DND-41 (cell line): ENCODE measurements at regions not wholly inside any gene's neighbourhood (a gene's known extent, or its start where the extent isn't known, plus 50 kb on each side); places are given as distances from the start of the nearest gene placed in this dataset.

Experiments
- ATAC-seq: fragments of 200-7000 bp; cut with Tn5 transposase; 3 replicates; pipeline ENCODE4 v1.9.1; 2021; ENCODE audit warnings: low read depth; ENCODE audit not compliant: insufficient read depth
- DNase-seq: peaks from one replicate; pipeline ENCODE4 v3.0.0-alpha.2; 2020
- H2AFZ ChIP-seq: 2 replicates; pipeline ENCODE4 v1.6.0; 2012; ENCODE audit warnings: low read depth, low read length
- H3K27ac ChIP-seq: 2 replicates; pipeline ENCODE4 v1.5.1; 2012; ENCODE audit warnings: low read length, inconsistent platforms
- H3K27me3 ChIP-seq: fragments of 200-600 bp; sonication (generic); 2 replicates; pipeline ENCODE4 v1.6.0; 2012; ENCODE audit warnings: low read length, mild to moderate bottlenecking, inconsistent platforms; ENCODE audit not compliant: insufficient read depth, poor library complexity
- H3K36me3 ChIP-seq: 2 replicates; pipeline ENCODE4 v1.5.1; 2012; ENCODE audit warnings: low read length, inconsistent platforms; ENCODE audit not compliant: insufficient read depth
- H3K4me1 ChIP-seq: 2 replicates; pipeline ENCODE4 v1.5.1; 2012; ENCODE audit warnings: mild to moderate bottlenecking, low read length; ENCODE audit not compliant: insufficient read depth
- H3K4me2 ChIP-seq: 2 replicates; pipeline ENCODE4 v1.6.0; 2012; ENCODE audit warnings: mild to moderate bottlenecking, moderate library complexity, low read length, inconsistent platforms; ENCODE audit not compliant: insufficient read depth
- H3K4me3 ChIP-seq, 2 experiments: fragments of 200-600 bp in 1 of 2; shearing (Covaris generic) in 1 of 2; 2 replicates each; pipeline ENCODE4 v1.5.1; 2012 to 2016; ENCODE audit warnings: inconsistent platforms in 2 of 2, low read length in 2 of 2, mild to moderate bottlenecking in 2 of 2, low read depth in 1 of 2, moderate library complexity in 1 of 2
- H3K79me2 ChIP-seq: 2 replicates; pipeline ENCODE4 v1.6.0; 2012; ENCODE audit warnings: low read length, inconsistent platforms; ENCODE audit not compliant: insufficient read depth
- H3K9ac ChIP-seq: 2 replicates; pipeline ENCODE4 v1.6.0; 2012; ENCODE audit warnings: low read depth, mild to moderate bottlenecking, inconsistent platforms, low read length, moderate library complexity
- H3K9me3 ChIP-seq: 2 replicates; pipeline ENCODE4 v1.5.1; 2012; ENCODE audit warnings: low read length, moderate library complexity, mild to moderate bottlenecking, inconsistent platforms; ENCODE audit not compliant: insufficient read depth, severe bottlenecking
- H4K20me1 ChIP-seq: 2 replicates; pipeline ENCODE4 v1.6.0; 2012; ENCODE audit warnings: low read length; ENCODE audit not compliant: insufficient read depth
- CTCF ChIP-seq: IDR thresholded peaks from 2 replicates; pipeline ENCODE4 v1.5.1; 2012; ENCODE audit warnings: borderline replicate concordance, low read length, moderate library complexity, mild to moderate bottlenecking; ENCODE audit not compliant: poor library complexity, severe bottlenecking; ENCODE audit errors: extremely low read depth
- EZH2 ChIP-seq: IDR thresholded peaks from 3 replicates; pipeline ENCODE4 v1.6.1; 2012; ENCODE audit warnings: borderline replicate concordance, low read depth, mild to moderate bottlenecking, moderate library complexity, low read length, inconsistent platforms; ENCODE audit not compliant: severe bottlenecking

GRCh38 chr2:34070196-34070595 lies 471.1 kb upstream of the FAM98A start:
- Histone ChIP-seq H3K4me2 (no peak overlapping the region), H3K4me3 (no peak overlapping the region), H3K9ac (no peak overlapping the region), H2AFZ (no peak overlapping the region), H3K4me1 (no peaks in the 10 kb centered on the region), H3K27ac (no peak overlapping the region), H3K9me3 (no peaks in the 10 kb centered on the region), H3K27me3 (no peaks in the 10 kb centered on the region), H3K79me2 (no peaks in the 10 kb centered on the region), H3K36me3 (no peaks in the 10 kb centered on the region), H4K20me1 (no peaks in the 10 kb centered on the region)
- ATAC-seq = no peak
- no peak for DNase-seq
- TF ChIP-seq EZH2 (no peak), CTCF (no peak)

GRCh38 chr2:34069604-34070003 lies 470.5 kb upstream of the FAM98A start:
- no peaks in the 10 kb centered on the region for H3K27me3 ChIP-seq
- H3K9me3 ChIP-seq = no peaks in the 10 kb centered on the region
- ATAC-seq (no peak), DNase-seq (no peak)
- no peaks in the 10 kb centered on the region for H3K36me3 ChIP-seq
- H3K27ac ChIP-seq = no peak overlapping the region
- no peak overlapping the region for H2AFZ ChIP-seq
- no peaks in the 10 kb centered on the region for H3K4me1 ChIP-seq
- H3K79me2 ChIP-seq = no peaks in the 10 kb centered on the region
- H3K9ac ChIP-seq = no peak overlapping the region
- H3K4me2 ChIP-seq = no peak overlapping the region
- H3K4me3 ChIP-seq = no peak overlapping the region
- H4K20me1 ChIP-seq = no peaks in the 10 kb centered on the region
- TF ChIP-seq EZH2 (no peak), CTCF (no peak)

GRCh38 chr2:34050413-34050812 lies 451.3 kb upstream of the FAM98A start:
- Histone ChIP-seq H3K27me3 (no peaks in the 10 kb centered on the region), H2AFZ (no peak overlapping the region), H3K4me3 (no peak overlapping the region), H3K79me2 (no peaks in the 10 kb centered on the region), H3K9ac (no peak overlapping the region), H3K9me3 (no peaks in the 10 kb centered on the region), H3K4me1 (no peaks in the 10 kb centered on the region), H4K20me1 (no peaks in the 10 kb centered on the region), H3K27ac (no peak overlapping the region), H3K4me2 (no peak overlapping the region), H3K36me3 (no peaks in the 10 kb centered on the region)
- ATAC-seq (no peak), DNase-seq (no peak)
- TF ChIP-seq CTCF (no peak), EZH2 (no peak)

DNA sequence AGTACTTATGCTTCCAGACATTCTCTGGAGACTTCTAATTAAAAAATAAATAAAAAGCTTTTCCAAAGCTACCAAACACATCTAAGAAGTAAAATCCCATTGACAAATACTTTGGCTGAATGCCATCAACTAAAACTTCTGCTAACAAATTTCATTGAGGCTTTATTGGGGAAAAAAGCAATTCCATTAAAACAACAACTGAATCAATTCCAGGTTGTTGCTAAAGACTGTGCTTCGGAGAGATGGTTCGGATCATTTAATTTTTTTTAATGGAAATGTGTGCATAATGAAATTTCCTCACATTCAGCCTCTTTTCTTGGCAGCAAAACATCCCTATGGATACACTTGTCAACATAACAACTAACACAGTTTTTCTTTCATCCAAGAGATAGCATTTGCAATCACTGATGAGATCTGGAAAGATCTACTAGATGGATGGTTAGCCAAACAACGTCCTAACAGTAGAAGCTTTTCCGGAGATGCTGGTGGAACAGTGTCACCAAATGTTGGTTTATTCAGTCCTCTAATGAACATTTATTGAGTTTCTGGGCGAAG lies 446.1 kb upstream of the FAM98A start:
- Histone ChIP-seq H3K4me3 (no peak overlapping the region), H3K36me3 (no peaks in the 10 kb centered on the region), H3K27me3 (no peaks in the 10 kb centered on the region), H3K9me3 (no peaks in the 10 kb centered on the region), H2AFZ (no peak overlapping the region), H3K4me1 (no peaks in the 10 kb centered on the region), H3K4me2 (no peak overlapping the region), H3K79me2 (no peaks in the 10 kb centered on the region), H3K9ac (no peak overlapping the region), H3K27ac (no peak overlapping the region), H4K20me1 (no peaks in the 10 kb centered on the region)
- ATAC-seq (no peak), DNase-seq (no peak)
- TF ChIP-seq CTCF (no peak), EZH2 (no peak)
